ENCODE measurements at regions not wholly inside any gene's neighbourhood (a gene's known extent, or its start where the extent isn't known, plus 50 kb on each side); places are given as distances from the start of the nearest gene placed in this dataset.

- Histone ChIP-seq H3K9me3 (no peaks in the 10 kb centered on the region), H3K4me1 (no peaks in the 10 kb centered on the region), H3K27ac (no peak overlapping the region), H3K36me3 (no peaks in the 10 kb centered on the region), H3K4me3 (no peak overlapping the region), H3K27me3 (peaks cover 0 to 4% (median 0%) of the 10 kb centered on the region in 3 donors)
- no peak for DNase-seq
- no peak for TF ChIP-seq POLR2A (IDR thresholded peaks at IDR 0.05)
- TF ChIP-seq EP300 (IDR thresholded peaks at IDR 0.05), result no peak
- no peak for TF ChIP-seq POLR2AphosphoS5 (IDR thresholded peaks at IDR 0.05)
- no peak for TF ChIP-seq CTCF (IDR thresholded peaks at IDR 0.05)
- intact Hi-C loops (cut with DNase I), result no loop called here
- 65 to 84% methylated on average over 1 of the region's 1 CpG for WGBS, 2 donors
Observed at GRCh38 chr1:90768098-90768497, 51.0 kb upstream of the BARHL2 start.
